CD4-positive, alpha-beta T cell treated with Interferon gamma for 1 hour (primary cell): ENCODE measurements at regions not wholly inside any gene's neighbourhood (a gene's known extent, or its start where the extent isn't known, plus 50 kb on each side); places are given as distances from the start of the nearest gene placed in this dataset.

Experiments
- DNase-seq: peaks from one replicate; pipeline ENCODE4 v3.0.0-alpha.2; 2020

- DNase-seq: no peak
Measured at GRCh38 chr9:675697-676370, 165.7 kb upstream of the DMRT1 start.

GRCh38 chr9:676780-677438 is 164.6 kb upstream of the DMRT1 start:
- no peak for DNase-seq

DNA sequence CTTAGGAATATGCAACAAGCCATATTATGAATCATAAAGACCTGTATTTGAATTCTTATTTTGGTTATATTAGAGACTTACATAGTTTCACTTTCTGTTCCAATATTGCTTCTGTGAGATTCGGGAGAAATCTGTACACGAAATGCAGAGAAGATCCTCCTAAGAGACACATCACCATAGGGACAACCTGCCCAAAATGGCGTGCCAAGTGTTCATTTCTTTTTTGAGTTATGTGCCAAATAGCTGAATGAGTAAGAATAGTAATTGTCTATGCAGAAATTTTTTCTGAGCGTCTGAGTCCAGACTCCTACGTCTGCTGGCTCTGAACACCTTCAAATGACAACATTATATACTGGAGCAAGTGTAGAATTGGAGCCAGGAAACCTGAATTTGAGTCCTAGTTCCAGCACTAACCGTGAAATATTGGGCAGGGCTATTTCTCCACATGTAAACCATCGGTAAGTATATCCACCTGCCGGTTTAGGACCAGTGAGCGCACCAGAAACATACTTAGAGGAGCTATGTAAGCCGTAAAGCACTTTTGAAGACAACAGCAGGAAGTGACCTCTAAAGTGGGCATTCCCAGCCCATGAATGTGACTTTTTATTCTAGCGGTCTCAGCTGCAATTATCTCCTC is 163.9 kb upstream of the DMRT1 start:
- DNase-seq: no peak

DNA sequence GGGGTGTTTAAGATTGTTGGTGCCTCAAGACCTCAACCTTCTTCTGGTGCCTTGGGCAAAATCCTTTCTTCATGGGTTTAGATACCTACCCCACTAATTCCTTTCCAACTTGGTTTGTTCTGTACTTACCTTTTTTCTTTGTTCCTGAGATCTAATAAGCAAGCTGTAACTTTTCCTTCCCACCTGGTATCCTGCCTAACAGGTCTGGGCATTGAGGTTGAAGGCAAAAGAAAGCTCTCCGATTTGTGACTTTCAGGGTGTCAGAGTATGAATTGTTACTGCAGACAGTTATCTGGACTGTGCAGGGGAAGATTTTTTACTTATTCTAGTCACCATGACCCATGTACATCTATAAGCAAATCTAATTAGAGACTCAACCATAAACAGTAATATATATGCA is 162.6 kb upstream of the DMRT1 start:
- DNase-seq: no peak

DNA sequence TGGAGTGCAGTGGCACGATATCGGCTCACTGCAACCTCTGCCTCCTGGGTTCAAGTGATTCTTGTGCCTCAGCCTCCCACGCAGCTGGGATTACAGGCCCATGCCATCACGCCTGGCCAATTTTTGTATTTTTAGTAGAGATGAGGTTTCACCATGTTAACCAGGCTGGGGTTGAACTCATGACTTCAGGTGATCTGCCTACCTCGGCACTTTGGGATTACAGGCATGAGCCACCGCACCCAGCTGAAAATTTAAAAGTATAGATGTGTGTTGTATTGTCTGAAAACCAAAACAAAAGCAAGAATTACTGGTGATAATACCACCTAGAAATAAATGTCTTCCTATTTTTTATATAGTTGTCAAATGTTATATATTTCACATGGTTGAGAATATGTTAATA is 162.0 kb upstream of the DMRT1 start:
- DNase-seq: no peak

- DNase-seq: no peak
Measured at GRCh38 chr9:680106-680505, 161.4 kb upstream of the DMRT1 start.

DNA sequence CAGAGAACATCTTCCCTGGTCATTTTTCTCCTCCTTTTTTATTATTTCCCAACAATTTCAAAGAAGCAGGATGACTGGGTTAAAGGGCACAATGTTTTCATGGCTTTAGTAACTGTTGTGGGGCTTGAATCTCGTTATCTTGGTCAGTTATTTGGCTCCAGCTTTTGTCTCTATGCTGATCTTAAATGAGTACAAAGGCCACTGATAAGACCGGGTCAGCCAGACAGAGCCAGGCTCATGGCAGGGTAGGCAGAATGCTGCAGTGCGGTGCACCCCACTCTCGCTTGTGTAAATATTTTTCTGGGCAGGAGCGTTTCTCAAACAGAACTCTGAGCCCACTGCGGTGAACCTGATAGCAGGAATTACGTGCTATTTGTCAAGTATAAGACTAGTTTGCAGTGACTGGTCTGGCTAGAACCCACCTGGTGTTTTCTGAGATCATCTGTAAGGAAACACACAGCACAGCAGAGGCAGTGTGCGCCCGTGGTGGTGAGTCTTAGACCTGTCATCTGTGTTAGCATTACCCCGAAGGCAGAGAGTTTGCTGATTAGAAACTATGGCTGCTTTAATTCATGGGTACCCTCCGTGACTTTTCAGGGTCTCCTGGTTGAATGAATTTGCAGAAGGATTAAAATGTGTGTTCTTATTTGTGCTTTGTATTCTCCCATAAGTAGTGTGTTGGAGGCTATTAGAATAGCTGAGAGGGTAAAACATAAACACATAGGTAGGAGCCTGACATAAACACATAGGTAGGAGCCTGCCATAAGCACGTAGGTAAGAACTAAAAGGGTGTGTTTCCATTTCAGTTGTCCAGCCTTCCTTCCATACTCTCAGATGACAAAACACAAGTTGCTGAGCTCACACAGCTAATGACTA is 158.6 kb upstream of the DMRT1 start:
- DNase-seq: no peak

GRCh38 chr9:683509-684021 is 157.9 kb upstream of the DMRT1 start:
- no peak for DNase-seq

- no peak for DNase-seq
Measured at GRCh38 chr9:684054-684890, 157.2 kb upstream of the DMRT1 start.

DNA sequence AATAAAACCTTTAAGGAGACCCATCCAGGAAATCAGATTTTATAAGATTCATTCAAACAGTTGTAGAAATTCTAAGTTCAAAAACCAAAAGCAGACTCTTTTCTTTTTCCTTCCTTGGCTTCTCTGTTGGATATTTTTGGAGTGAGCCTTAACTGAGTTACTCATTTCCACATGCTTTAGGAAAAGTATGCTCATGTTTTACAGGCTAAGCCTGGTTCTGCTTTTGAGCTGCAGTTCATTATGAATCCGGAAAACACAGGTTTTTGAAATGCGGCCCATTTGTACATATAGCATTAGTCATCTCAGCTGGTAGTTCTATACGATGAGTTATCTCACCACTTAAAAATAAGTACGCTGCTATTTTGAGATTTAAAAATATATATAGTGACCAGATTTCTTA is 156.6 kb upstream of the DMRT1 start:
- no peak for DNase-seq

GRCh38 chr9:686321-686813 is 155.1 kb upstream of the DMRT1 start:
- no peak for DNase-seq

GRCh38 chr9:687034-687785 is 154.3 kb upstream of the DMRT1 start:
- DNase-seq: no peak

DNA sequence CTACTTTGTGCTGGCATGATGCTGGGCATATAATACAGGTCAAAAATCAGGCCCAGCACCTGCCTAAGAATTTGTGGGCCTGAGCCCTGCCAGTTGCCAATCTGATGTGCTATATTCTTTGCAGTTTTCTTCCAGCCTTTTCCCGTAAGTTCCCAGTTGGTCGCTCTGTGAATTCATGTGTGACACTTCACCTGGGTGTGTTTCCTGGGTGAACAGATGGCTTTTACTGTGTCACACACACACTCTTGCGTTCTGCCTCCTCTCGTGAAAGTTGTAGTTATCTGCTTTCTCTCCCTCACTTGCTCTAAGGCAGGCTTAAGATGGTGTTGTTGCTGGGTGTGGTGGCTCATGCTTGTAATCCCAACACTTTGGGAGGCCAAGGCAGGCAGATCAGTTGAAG is 153.5 kb upstream of the DMRT1 start:
- DNase-seq: no peak

DNA sequence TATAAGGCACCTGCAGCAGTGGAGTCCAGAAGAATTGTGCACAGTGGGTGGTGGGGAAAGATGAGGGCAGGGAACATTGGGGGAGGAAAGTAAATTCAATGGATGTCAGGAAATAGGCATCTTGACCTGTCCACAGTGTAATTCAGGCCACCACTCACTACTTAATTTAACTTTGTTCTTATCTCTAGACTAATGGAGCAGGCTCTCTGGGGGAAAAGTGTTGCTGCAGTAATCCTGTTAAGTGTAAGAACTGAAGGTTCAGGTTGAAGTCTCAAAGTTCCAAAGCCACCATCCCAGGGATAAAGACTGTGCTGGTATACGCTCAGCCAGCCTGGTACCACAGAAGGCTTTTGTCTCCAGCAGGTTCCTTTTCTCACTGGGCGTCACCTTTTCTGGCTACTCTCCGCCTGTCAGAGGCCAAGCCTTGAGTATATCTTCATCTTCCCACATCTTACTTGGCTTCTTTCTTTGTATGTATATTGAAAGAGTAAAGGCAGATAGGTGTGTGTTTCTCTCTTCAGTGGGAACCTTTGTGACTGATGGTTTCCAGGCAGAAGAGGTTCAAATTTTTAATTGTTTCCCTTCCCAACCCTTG is 150.9 kb upstream of the DMRT1 start:
- DNase-seq: no peak

DNA sequence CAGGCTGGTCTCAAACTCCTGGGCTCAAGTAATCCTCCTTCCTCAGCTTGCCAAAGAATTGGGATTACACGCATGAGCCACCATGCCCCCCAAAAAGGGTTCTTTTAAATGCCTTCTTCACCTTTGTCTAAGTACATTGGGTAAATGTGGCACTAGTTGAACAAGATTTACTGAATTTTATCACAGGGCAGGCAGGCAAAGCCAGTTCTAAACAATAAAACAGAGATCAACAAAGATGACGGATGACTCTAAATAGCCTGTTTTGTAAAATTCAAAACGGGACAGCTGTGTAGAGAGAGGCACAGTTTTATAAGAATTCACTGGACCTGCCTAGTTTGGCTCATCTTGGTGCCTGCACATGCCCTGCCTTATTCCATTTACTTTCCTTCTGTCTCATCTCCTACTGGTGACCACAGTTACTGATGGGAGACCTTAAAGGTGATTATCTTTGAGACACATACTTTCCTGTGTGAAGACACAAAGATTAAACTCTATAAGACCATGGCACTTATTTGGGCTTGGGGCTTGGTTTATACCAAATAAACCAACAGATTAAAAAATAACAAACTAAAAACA is 149.6 kb upstream of the DMRT1 start:
- no peak for DNase-seq

DNA sequence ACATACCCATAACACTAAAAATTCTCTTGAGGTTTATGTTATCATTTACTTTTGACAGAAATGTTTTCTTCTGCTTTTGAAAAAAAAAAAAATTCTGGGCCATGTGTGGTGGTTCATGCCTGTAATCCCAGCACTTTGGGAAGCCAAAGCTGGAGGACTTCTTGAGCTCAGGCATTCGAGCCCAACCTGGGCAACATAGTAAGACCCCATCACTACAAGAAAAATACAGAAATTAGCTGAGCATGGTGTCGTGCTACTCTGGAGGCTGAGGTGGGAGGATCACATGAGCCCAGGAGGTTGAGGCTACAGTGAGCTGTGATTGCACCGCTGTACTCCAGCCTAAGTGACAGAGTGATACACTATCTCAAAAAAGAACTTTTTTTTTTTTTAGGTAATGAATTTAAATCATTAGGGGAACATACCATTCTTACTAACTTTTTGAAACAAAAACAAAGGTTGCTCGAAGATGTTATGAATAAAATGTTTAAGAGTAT is 148.8 kb upstream of the DMRT1 start:
- DNase-seq: no peak

GRCh38 chr9:693201-694091 is 148.1 kb upstream of the DMRT1 start:
- no peak for DNase-seq

- DNase-seq: no peak
Measured at GRCh38 chr9:694092-694402, 147.4 kb upstream of the DMRT1 start.

DNA sequence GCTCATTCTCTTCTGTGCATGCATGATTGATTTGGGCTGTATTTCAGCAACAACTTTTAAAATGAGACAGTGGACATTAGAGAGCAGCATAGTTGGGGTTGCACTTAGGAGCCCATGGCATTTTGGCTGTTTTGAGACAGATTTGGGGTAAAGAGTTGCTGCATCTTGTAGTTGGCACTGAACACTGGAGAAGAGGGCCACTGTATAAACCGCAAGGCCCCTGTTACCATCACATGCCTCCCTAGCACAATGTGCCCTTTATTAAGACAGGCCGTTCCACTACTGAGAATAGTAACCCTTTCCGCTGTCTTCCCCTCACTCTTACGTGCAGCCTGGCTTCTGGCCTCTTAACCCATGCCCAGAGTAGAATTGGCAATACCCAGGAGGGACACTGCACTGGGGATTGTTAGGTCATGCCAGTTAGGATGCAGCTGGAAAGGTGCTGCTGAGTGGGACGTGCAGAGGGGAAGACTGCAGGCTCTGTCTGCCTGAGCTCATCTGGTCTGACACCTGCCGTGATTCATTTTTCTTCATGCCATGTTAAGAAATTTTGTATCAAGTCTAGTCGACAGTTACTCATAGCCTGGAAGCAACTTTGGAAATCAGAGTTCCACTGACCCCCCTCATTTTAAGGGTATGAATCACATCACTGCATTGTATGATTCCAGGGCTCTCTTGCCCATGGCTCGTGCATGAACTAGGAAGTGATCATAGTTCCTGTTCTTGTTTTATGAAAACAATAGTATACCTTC is 146.9 kb upstream of the DMRT1 start:
- no peak for DNase-seq
